ENCODE measurements at regions not wholly inside any gene's neighbourhood (a gene's known extent, or its start where the extent isn't known, plus 50 kb on each side); places are given as distances from the start of the nearest gene placed in this dataset.

DNA sequence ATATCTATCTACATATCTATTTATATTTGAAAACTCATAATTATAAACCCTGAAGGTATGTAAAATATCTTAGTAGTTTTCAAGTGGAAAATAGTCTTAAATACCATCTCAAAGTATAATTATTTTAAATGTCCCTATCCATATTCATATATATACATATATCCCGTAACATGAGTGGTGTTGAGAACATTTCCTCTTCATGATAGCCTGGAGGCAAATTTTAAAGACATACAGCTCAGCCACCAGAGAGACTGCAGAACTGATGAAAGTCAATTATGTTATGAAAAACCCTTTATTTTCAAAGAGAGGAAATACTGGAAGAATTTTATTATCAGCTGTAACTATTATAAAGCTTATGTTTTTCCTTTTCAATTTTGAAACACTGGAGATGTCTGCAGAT lies 1806.7 kb upstream of the PCDH7 start:
- DNase-seq (no peak), ATAC-seq (ENCODE audit: poor library complexity) (no peak)
- Histone ChIP-seq H3K9me3 (ENCODE audit: control insufficient read depth in 1 of 2, insufficient read depth in 1 of 2, low read length in 2 of 2) (peaks cover 0 to 9% of the 10 kb centered on the region in 2 experiments), H3K27me3 (ENCODE audit: control insufficient read depth in 1 of 2, insufficient read depth in 2 of 2, low read length in 2 of 2) (no peaks in the 10 kb centered on the region), H3K4me1 (ENCODE audit: insufficient read depth, low read length) (no peaks in the 10 kb centered on the region), H3K4me3 (ENCODE audit: low read length) (no peak overlapping the region), H3K36me3 (ENCODE audit: insufficient read depth, low read length) (no peaks in the 10 kb centered on the region), H3K27ac (ENCODE audit: low read depth in 1 of 2, low read length in 2 of 2) (no peak overlapping the region)
- Mint-ChIP-seq H3K27me3 (no peaks in the 10 kb centered on the region), H3K4me3 (no peak overlapping the region), H3K9me3 (peaks cover 24% of the 10 kb centered on the region), H3K27ac (no peak overlapping the region), H3K4me1 (ENCODE audit: low read depth) (no peaks in the 10 kb centered on the region), H3K36me3 (ENCODE audit: low read depth) (no peaks in the 10 kb centered on the region)
- CTCF ChIA-PET = no interaction called here
- intact Hi-C loops (cut with DNase I, micrococcal nuclease) = no loop called here
- POLR2A ChIA-PET = no interaction called here
- TF ChIP-seq, protein P1, sequence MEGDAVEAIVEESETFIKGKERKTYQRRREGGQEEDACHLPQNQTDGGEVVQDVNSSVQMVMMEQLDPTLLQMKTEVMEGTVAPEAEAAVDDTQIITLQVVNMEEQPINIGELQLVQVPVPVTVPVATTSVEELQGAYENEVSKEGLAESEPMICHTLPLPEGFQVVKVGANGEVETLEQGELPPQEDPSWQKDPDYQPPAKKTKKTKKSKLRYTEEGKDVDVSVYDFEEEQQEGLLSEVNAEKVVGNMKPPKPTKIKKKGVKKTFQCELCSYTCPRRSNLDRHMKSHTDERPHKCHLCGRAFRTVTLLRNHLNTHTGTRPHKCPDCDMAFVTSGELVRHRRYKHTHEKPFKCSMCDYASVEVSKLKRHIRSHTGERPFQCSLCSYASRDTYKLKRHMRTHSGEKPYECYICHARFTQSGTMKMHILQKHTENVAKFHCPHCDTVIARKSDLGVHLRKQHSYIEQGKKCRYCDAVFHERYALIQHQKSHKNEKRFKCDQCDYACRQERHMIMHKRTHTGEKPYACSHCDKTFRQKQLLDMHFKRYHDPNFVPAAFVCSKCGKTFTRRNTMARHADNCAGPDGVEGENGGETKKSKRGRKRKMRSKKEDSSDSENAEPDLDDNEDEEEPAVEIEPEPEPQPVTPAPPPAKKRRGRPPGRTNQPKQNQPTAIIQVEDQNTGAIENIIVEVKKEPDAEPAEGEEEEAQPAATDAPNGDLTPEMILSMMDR (IDR thresholded peaks at IDR 0.05) = no peak

- ChIA-PET POLR2A (no interaction called here), CTCF (no interaction called here)
- DNase-seq (no peak), ATAC-seq (ENCODE audit: poor library complexity) (no peak)
- H3K27me3 ChIP-seq (ENCODE audit: control insufficient read depth in 1 of 2, insufficient read depth in 2 of 2, low read length in 2 of 2) = no peaks in the 10 kb centered on the region
- intact Hi-C loops (cut with DNase I, micrococcal nuclease) = no loop called here
- Mint-ChIP-seq H3K4me1 (ENCODE audit: low read depth) (no peaks in the 10 kb centered on the region), H3K36me3 (ENCODE audit: low read depth) (no peaks in the 10 kb centered on the region), H3K27ac (no peak overlapping the region), H3K27me3 (no peaks in the 10 kb centered on the region), H3K4me3 (no peak overlapping the region), H3K9me3 (peaks cover 19% of the 10 kb centered on the region)
- H3K27ac ChIP-seq (ENCODE audit: low read depth in 1 of 2, low read length in 2 of 2) = no peak overlapping the region
- H3K4me3 ChIP-seq (ENCODE audit: low read length) = no peak overlapping the region
- H3K4me1 ChIP-seq (ENCODE audit: insufficient read depth, low read length) = no peaks in the 10 kb centered on the region
- H3K9me3 ChIP-seq (ENCODE audit: control insufficient read depth in 1 of 2, insufficient read depth in 1 of 2, low read length in 2 of 2) = peaks cover 5% of the 10 kb centered on the region in 2 experiments
- TF ChIP-seq, protein P1 (IDR thresholded peaks at IDR 0.05) = no peak
- H3K36me3 ChIP-seq (ENCODE audit: insufficient read depth, low read length) = no peaks in the 10 kb centered on the region
These were observed 1803.6 kb upstream of the PCDH7 start for GRCh38 chr4:28916585-28916984.

GRCh38 chr4:28918871-28919270 lies 1801.3 kb upstream of the PCDH7 start:
- H3K27me3 ChIP-seq (ENCODE audit: control insufficient read depth in 1 of 2, insufficient read depth in 2 of 2, low read length in 2 of 2) = no peaks in the 10 kb centered on the region
- DNase-seq (no peak), ATAC-seq (ENCODE audit: poor library complexity) (no peak)
- Mint-ChIP-seq H3K27me3 (no peaks in the 10 kb centered on the region), H3K27ac (no peak overlapping the region), H3K4me1 (ENCODE audit: low read depth) (no peaks in the 10 kb centered on the region), H3K36me3 (ENCODE audit: low read depth) (no peaks in the 10 kb centered on the region), H3K4me3 (no peak overlapping the region), H3K9me3 (peaks cover 25% of the 10 kb centered on the region)
- intact Hi-C loops (cut with DNase I, micrococcal nuclease) = no loop called here
- ChIA-PET POLR2A (no interaction called here), CTCF (no interaction called here)
- H3K36me3 ChIP-seq (ENCODE audit: insufficient read depth, low read length) = no peaks in the 10 kb centered on the region
- H3K27ac ChIP-seq (ENCODE audit: low read depth in 1 of 2, low read length in 2 of 2) = no peak overlapping the region
- H3K4me3 ChIP-seq (ENCODE audit: low read length) = no peak overlapping the region
- TF ChIP-seq, protein P1 (IDR thresholded peaks at IDR 0.05) = no peak
- H3K9me3 ChIP-seq (ENCODE audit: control insufficient read depth in 1 of 2, insufficient read depth in 1 of 2, low read length in 2 of 2) = peaks cover 5% of the 10 kb centered on the region in 2 experiments
- no peaks in the 10 kb centered on the region for H3K4me1 ChIP-seq (ENCODE audit: insufficient read depth, low read length)

Measured in CD4-positive, alpha-beta T cell (primary cell).